ENCODE measurements at regions not wholly inside any gene's neighbourhood (a gene's known extent, or its start where the extent isn't known, plus 50 kb on each side); places are given as distances from the start of the nearest gene placed in this dataset.
A peak's percentile ranks its signal among the peaks of the same experiment; 100 is the strongest.

GRCh38 chr2:160970052-160970965 is 189.9 kb upstream of the TANK start:
- 7 to 11% (median 11%) methylated on average over 3 of the region's 3 CpGs for WGBS, 4 donors
- Histone ChIP-seq H3K27me3 (no peaks in the 10 kb centered on the region), H3K4me1 (replicated peaks in 1 of 2) (peaks cover 0 to 7% of the 10 kb centered on the region in 2 donors), H3K27ac (peak overlapping the region in 1 of 5 donors; percentile 24), H3K9me3 (replicated peaks in 1 of 3) (peaks cover 0 to 8% (median 0%) of the 10 kb centered on the region in 3 donors), H3K4me3 (peak overlapping the region in 1 of 4 donors; percentile 4), H3K36me3 (replicated peaks in 1 of 2) (no peaks in the 10 kb centered on the region)
- TF ChIP-seq CTCF (IDR thresholded peaks at IDR 0.05) (peak; percentile 36 to 77 (median 66)), POLR2A (IDR thresholded peaks at IDR 0.05) (no peak)
- intact Hi-C loops (cut with DNase I): loop anchor here in 1 of 2 donors (10.0 kb wide), 1 partner anchor 646 kb away; no protein-coding TSS in a partner anchor
- peak in 6 of 7 donors; percentile 15 to 62 (median 38) for DNase-seq

- intact Hi-C loops (cut with DNase I): loop anchor here in 1 of 2 donors (10.0 kb wide), 1 partner anchor 649 kb away; no protein-coding TSS in a partner anchor
- H3K27ac ChIP-seq: no peak overlapping the region
Observed at GRCh38 chr2:160973991-160974390, 186.2 kb upstream of the TANK start.

GRCh38 chr2:160974803-160975202 is 185.4 kb upstream of the TANK start:
- TF ChIP-seq CTCF (IDR thresholded peaks at IDR 0.05): no peak
- no peak for TF ChIP-seq POLR2A (IDR thresholded peaks at IDR 0.05)
- intact Hi-C loops (cut with DNase I): loop anchor here in 1 of 2 donors (10.0 kb wide), 1 partner anchor 650 kb away; no protein-coding TSS in a partner anchor
- Histone ChIP-seq H3K27me3 (no peaks in the 10 kb centered on the region), H3K4me1 (replicated peaks in 1 of 2) (peaks cover 0 to 7% of the 10 kb centered on the region in 2 donors), H3K27ac (no peak overlapping the region), H3K9me3 (replicated peaks in 1 of 3) (peaks cover 0 to 8% (median 0%) of the 10 kb centered on the region in 3 donors), H3K36me3 (replicated peaks in 1 of 2) (no peaks in the 10 kb centered on the region), H3K4me3 (no peak overlapping the region)
- DNase-seq: no peak
- 66 to 72% (median 70%) methylated on average over 4 of the region's 4 CpGs for WGBS, 4 donors

More at GRCh38 chr2:160973991-160974390, 186.2 kb upstream of the TANK start:
- no peak overlapping the region for H3K4me3 ChIP-seq
- H3K36me3 ChIP-seq (replicated peaks in 1 of 2): no peaks in the 10 kb centered on the region
- no peak for TF ChIP-seq POLR2A (IDR thresholded peaks at IDR 0.05)
- TF ChIP-seq CTCF (IDR thresholded peaks at IDR 0.05): no peak
- no peaks in the 10 kb centered on the region for H3K27me3 ChIP-seq
- peaks cover 0 to 7% of the 10 kb centered on the region in 2 donors for H3K4me1 ChIP-seq (replicated peaks in 1 of 2)
- no peak for DNase-seq
- peaks cover 0 to 8% (median 0%) of the 10 kb centered on the region in 3 donors for H3K9me3 ChIP-seq (replicated peaks in 1 of 3)

- Histone ChIP-seq H3K4me1 (replicated peaks in 1 of 2) (no peaks in the 10 kb centered on the region), H3K9me3 (replicated peaks in 1 of 3) (peaks cover 0 to 8% (median 0%) of the 10 kb centered on the region in 3 donors), H3K36me3 (replicated peaks in 1 of 2) (no peaks in the 10 kb centered on the region), H3K4me3 (no peak overlapping the region), H3K27me3 (no peaks in the 10 kb centered on the region), H3K27ac (no peak overlapping the region)
- no peak for TF ChIP-seq POLR2A (IDR thresholded peaks at IDR 0.05)
- TF ChIP-seq CTCF (IDR thresholded peaks at IDR 0.05): no peak
- 85 to 98% (median 91%) methylated on average over 2 of the region's 2 CpGs for WGBS, 4 donors
- DNase-seq: no peak
- intact Hi-C loops (cut with DNase I): loop anchor here in 1 of 2 donors (10.0 kb wide), 1 partner anchor 652 kb away; no protein-coding TSS in a partner anchor
Observed at GRCh38 chr2:160976797-160977196, 183.4 kb upstream of the TANK start.
